B cell (primary cell): ENCODE measurements at regions not wholly inside any gene's neighbourhood (a gene's known extent, or its start where the extent isn't known, plus 50 kb on each side); places are given as distances from the start of the nearest gene placed in this dataset.

Experiments used
- ATAC-seq: fragments of 200-7000 bp; cut with Tn5 transposase; one replicate; pipeline ENCODE4 v1.10.0; 2021; ENCODE audit warnings: low read depth, mild to moderate bottlenecking, moderate number of reproducible peaks, moderate library complexity
- CTCF ChIA-PET: fragments of 350-600 bp; sonication (Branson Sonifier 250); formaldehyde crosslinking; loops from one replicate; lab custom pipeline; 2021; ENCODE audit warnings: antibody characterized with exemption, inconsistent platforms; lab: Charles Lee
- POLR2A ChIA-PET: fragments of 350-600 bp; sonication (Branson Sonifier 250); formaldehyde crosslinking; loops from one replicate; lab custom pipeline; 2021; ENCODE audit warnings: antibody characterized with exemption; lab: Charles Lee
- DNase-seq: peaks from one replicate; pipeline ENCODE4 v3.0.0; 2013
- H2AFZ ChIP-seq: 2 replicates; pipeline ENCODE4 v1.6.1; 2012; ENCODE audit warnings: mild to moderate bottlenecking, low read depth, low read length; ENCODE audit not compliant: insufficient read depth, poor library complexity, severe bottlenecking
- H3K27ac ChIP-seq, 2 donors: 1 replicate in 1 of 2; 2 replicates in 1 of 2; pipeline ENCODE4 v1.5.1; 2012 to 2013; ENCODE audit warnings: low read length in 2 of 2, mild to moderate bottlenecking in 2 of 2, moderate library complexity in 1 of 2
- H3K27me3 ChIP-seq, 4 experiments: fragments of 200-600 bp in 1 of 4; sonication (generic) in 1 of 4; replicated peaks in 1 of 4; 1 replicate in 2 of 4; 2 replicates in 2 of 4; pipeline versions ENCODE4 v1.6.1 to v1.7.0; 2013 to 2016; ENCODE audit warnings: low read length in 3 of 4, mild to moderate bottlenecking in 2 of 4, mixed read lengths in 1 of 4, moderate library complexity in 1 of 4; ENCODE audit not compliant: insufficient read depth in 4 of 4, control insufficient read depth in 3 of 4; ENCODE audit errors: control extremely low read depth in 1 of 4
- H3K36me3 ChIP-seq, 2 experiments: replicated peaks in 1 of 2; 1 replicate in 1 of 2; 2 replicates in 1 of 2; pipeline versions ENCODE4 v1.6.1 to v1.7.1; 2013; ENCODE audit warnings: low read length in 1 of 2; ENCODE audit not compliant: insufficient read depth in 2 of 2, control insufficient read depth in 1 of 2; ENCODE audit errors: control extremely low read depth in 1 of 2, extremely low read depth in 1 of 2
- H3K4me1 ChIP-seq, 2 donors: fragments of 200-600 bp in 1 of 2; sonication (generic) in 1 of 2; 1 replicate in 1 of 2; 2 replicates in 1 of 2; pipeline versions ENCODE4 v1.5.1 to v1.6.1; 2013 to 2017; ENCODE audit warnings: low read length in 2 of 2; ENCODE audit not compliant: control insufficient read depth in 2 of 2, insufficient read depth in 2 of 2
- H3K4me2 ChIP-seq: replicated peaks from 2 replicates; pipeline ENCODE3; 2012; ENCODE audit warnings: mild to moderate bottlenecking, low read depth, low read length; ENCODE audit not compliant: poor library complexity, severe bottlenecking
- H3K4me3 ChIP-seq, 5 experiments: fragments of 200-600 bp in 1 of 5; sonication (generic) in 1 of 5; 1 replicate in 3 of 5; 2 replicates in 2 of 5; pipeline versions ENCODE4 v1.5.1 to v1.7.0; 2011 to 2016; ENCODE audit warnings: low read length in 4 of 5, mild to moderate bottlenecking in 4 of 5, low read depth in 2 of 5, control low read depth in 1 of 5, moderate library complexity in 1 of 5; ENCODE audit not compliant: insufficient read depth in 1 of 5; ENCODE audit errors: control extremely low read depth in 1 of 5, extremely low read depth in 1 of 5
- H3K79me2 ChIP-seq: fragments of 200-600 bp; sonication (generic); one replicate; pipeline ENCODE4 v1.6.0; 2016; ENCODE audit warnings: low read length; ENCODE audit not compliant: control insufficient read depth, insufficient read depth
- H3K9ac ChIP-seq: fragments of 200-600 bp; sonication (generic); 2 replicates; pipeline ENCODE4 v1.6.1; 2017; ENCODE audit warnings: mild to moderate bottlenecking, low read length, moderate library complexity
- H3K9me3 ChIP-seq, 3 donors: one replicate each; pipeline versions ENCODE4 v1.6.1 to v1.7.1; 2013; ENCODE audit warnings: low read length in 2 of 3; ENCODE audit not compliant: control insufficient read depth in 2 of 3, insufficient read depth in 1 of 3; ENCODE audit errors: control extremely low read depth in 1 of 3
- H4K20me1 ChIP-seq: 2 replicates; pipeline ENCODE4 v1.6.0; 2012; ENCODE audit warnings: mild to moderate bottlenecking, low read length; ENCODE audit not compliant: insufficient read depth, control insufficient read depth, poor library complexity, severe bottlenecking
- H3K27ac Mint-ChIP-seq: one replicate; pipeline ENCODE4 v1.8.0; 2021; ENCODE audit warnings: mixed read lengths
- H3K27me3 Mint-ChIP-seq: one replicate; pipeline ENCODE4 v1.8.0; 2021; ENCODE audit warnings: mixed read lengths
- H3K4me1 Mint-ChIP-seq: one replicate; pipeline ENCODE4 v1.8.0; 2021; ENCODE audit warnings: mixed read lengths
- H3K4me3 Mint-ChIP-seq: one replicate; pipeline ENCODE4 v1.8.0; 2021; ENCODE audit warnings: mixed read lengths
- H3K9me3 Mint-ChIP-seq: one replicate; pipeline ENCODE4 v1.8.0; 2022; ENCODE audit warnings: mixed read lengths; ENCODE audit not compliant: insufficient read depth
- CTCF ChIP-seq: fragments of 200-600 bp; IDR thresholded peaks from one replicate; pipeline ENCODE4 v1.8.0; 2022; ENCODE audit warnings: antibody characterized with exemption, mild to moderate bottlenecking
- EZH2 ChIP-seq: IDR thresholded peaks from 2 replicates; pipeline ENCODE4 v1.6.1; 2012; ENCODE audit warnings: borderline replicate concordance, low read depth, mild to moderate bottlenecking, moderate library complexity, low read length; ENCODE audit not compliant: insufficient read depth, poor library complexity, severe bottlenecking
- WGBS: methylation state at CpG from one replicate; pipeline ENCODE4 v1.1.5; 2013; ENCODE audit warnings: missing lambda C conversion rate; ENCODE audit not compliant: insufficient coverage; 5-methylcytosine and 5-hydroxymethylcytosine counted together
- intact Hi-C: fragments of 100-400 bp; cut with micrococcal nuclease; formaldehyde crosslinking; loops from one replicate; pipeline ENCODE4 v1.10.0; 2022

- Mint-ChIP-seq H3K27ac (no peak overlapping the region), H3K4me3 (no peak overlapping the region), H3K4me1 (no peaks in the 10 kb centered on the region), H3K27me3 (no peaks in the 10 kb centered on the region), H3K9me3 (no peaks in the 10 kb centered on the region)
- no peaks in the 10 kb centered on the region for H3K79me2 ChIP-seq
- H2AFZ ChIP-seq = no peak overlapping the region
- H3K9ac ChIP-seq = no peak overlapping the region
- H3K4me2 ChIP-seq = no peak overlapping the region
- no peaks in the 10 kb centered on the region for H3K4me1 ChIP-seq
- no peak overlapping the region for H3K27ac ChIP-seq
- H3K27me3 ChIP-seq = no peaks in the 10 kb centered on the region
- ATAC-seq (no peak), DNase-seq (no peak)
- H3K4me3 ChIP-seq = no peak overlapping the region
- intact Hi-C loops = no loop called here
- ChIA-PET POLR2A (no interaction called here), CTCF (no interaction called here)
- no peaks in the 10 kb centered on the region for H3K36me3 ChIP-seq
- TF ChIP-seq EZH2 = no peak
- TF ChIP-seq CTCF = no peak
- H4K20me1 ChIP-seq = no peaks in the 10 kb centered on the region
- 80% methylated on average over 1 of the region's 1 CpG for WGBS
- no peaks in the 10 kb centered on the region for H3K9me3 ChIP-seq
Measured at GRCh38 chr5:18438126-18438525, 803.9 kb downstream of the TAF11L14 start.

GRCh38 chr5:18455521-18455920 lies 821.3 kb downstream of the TAF11L14 start:
- H3K4me2 ChIP-seq = no peak overlapping the region
- H3K27ac Mint-ChIP-seq = no peak overlapping the region
- DNase-seq = no peak

More at GRCh38 chr5:18455521-18455920, 821.3 kb downstream of the TAF11L14 start:
- H3K4me3 Mint-ChIP-seq = no peak overlapping the region
- intact Hi-C loops = no loop called here
- Histone ChIP-seq H3K79me2 (no peaks in the 10 kb centered on the region), H3K4me3 (no peak overlapping the region), H3K9ac (no peak overlapping the region), H3K36me3 (no peaks in the 10 kb centered on the region), H3K4me1 (no peaks in the 10 kb centered on the region), H4K20me1 (no peaks in the 10 kb centered on the region), H3K27me3 (no peaks in the 10 kb centered on the region), H2AFZ (no peak overlapping the region), H3K9me3 (no peaks in the 10 kb centered on the region), H3K27ac (no peak overlapping the region)
- no CpG with 5 or more reads among the region's 2 CpGs for WGBS
- H3K9me3 Mint-ChIP-seq = no peaks in the 10 kb centered on the region
- no peaks in the 10 kb centered on the region for H3K27me3 Mint-ChIP-seq
- ATAC-seq = no peak
- H3K4me1 Mint-ChIP-seq = no peaks in the 10 kb centered on the region
- TF ChIP-seq CTCF = no peak
- no peak for TF ChIP-seq EZH2
- CTCF ChIA-PET = interaction anchor here (0.7 kb wide), 1 partner anchor 163 kb away, joined by 3 read pairs; no protein-coding TSS in a partner anchor
- POLR2A ChIA-PET = no interaction called here
